ENCODE measurements at regions not wholly inside any gene's neighbourhood (a gene's known extent, or its start where the extent isn't known, plus 50 kb on each side); places are given as distances from the start of the nearest gene placed in this dataset.
"Not testable (repeated sequence)": the region's sequence is repeated elsewhere in the genome, so short reads cannot be mapped to it uniquely, and the experiment has no call there.

DNA sequence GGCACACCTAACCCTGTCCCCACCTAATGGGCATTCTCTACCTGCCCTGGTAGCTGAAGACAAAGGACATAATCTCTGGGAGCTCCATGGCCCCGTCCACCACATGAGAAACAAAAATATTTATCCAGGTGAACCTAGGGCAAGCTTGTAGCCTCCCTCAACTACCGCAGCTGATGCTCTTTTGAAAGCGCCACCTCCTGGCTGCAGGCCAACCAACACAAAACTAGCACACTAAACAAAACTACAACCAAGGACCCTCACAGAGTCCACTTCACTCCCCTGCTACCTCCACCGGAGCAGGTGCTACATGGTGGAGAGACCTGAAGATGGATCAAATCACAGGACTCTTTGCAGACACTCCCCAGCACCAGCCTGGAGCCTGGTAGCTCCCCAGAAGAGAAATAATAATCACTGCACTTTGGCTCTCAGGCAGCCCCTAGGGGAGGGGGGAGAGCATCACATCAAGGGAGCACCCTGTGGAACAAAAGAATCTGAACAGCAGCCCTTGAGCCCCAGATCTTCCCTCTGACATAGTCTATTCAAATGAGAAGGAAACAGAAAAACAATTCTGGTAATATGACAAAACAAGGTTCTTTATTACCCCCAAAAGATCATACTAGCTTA lies 111.3 kb upstream of the ATP8A1 start:
- Mint-ChIP-seq H3K27me3 (no peaks in the 10 kb centered on the region), H3K36me3 (peaks cover 4% of the 10 kb centered on the region), H3K9me3 (ENCODE audit: low read depth) (no peaks in the 10 kb centered on the region), H3K4me3 (no peak overlapping the region), H3K27ac (no peak overlapping the region), H3K4me1 (ENCODE audit: low read depth) (no peaks in the 10 kb centered on the region)

DNA sequence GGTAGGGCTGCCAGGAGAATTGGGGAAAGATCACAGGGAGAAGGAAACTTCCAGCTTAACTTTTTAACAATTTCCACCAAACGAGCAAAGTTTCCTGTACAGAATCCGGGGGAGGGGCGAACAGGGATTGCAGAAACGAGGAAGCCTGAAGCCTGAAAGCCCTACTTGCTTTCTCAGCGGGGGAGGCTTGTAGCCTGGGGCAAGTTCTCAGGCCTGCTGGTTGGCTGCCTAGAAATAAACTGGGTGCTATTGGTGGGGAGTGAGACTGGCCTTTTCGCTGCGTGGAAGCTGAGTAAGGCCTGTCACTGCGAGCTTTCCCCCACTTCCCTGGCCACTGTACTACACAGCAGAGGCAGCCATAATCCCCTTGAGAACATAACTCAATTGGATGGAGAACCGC lies 110.8 kb upstream of the ATP8A1 start:
- Mint-ChIP-seq H3K4me3 (no peak overlapping the region), H3K27me3 (no peaks in the 10 kb centered on the region), H3K9me3 (ENCODE audit: low read depth) (no peaks in the 10 kb centered on the region), H3K36me3 (peaks cover 4% of the 10 kb centered on the region), H3K4me1 (ENCODE audit: low read depth) (no peaks in the 10 kb centered on the region), H3K27ac (no peak overlapping the region)

DNA sequence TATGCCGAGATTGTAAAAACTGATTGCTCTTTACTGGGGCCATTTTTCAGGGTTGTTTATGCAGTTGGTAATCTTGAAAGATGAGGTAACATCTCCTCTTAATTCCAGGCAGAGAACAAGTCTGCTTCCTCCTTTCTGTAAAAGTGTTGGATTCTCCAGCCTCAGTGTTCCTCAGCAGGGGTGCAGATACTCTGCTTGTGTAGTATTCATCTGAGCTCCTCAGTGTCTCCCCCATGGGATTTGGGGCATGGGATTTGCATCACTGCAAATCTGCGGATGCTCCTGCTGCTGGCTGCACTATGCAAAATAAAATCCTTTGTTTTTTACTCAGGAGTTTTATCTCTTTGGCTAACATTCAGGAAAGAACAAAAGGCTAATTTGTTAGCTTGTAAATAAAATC lies 104.9 kb upstream of the ATP8A1 start:
- Mint-ChIP-seq H3K27me3 (peaks cover 2% of the 10 kb centered on the region), H3K4me1 (ENCODE audit: low read depth) (no peaks in the 10 kb centered on the region), H3K36me3 (no peaks in the 10 kb centered on the region), H3K27ac (no peak overlapping the region), H3K4me3 (no peak overlapping the region), H3K9me3 (ENCODE audit: low read depth) (no peaks in the 10 kb centered on the region)

DNA sequence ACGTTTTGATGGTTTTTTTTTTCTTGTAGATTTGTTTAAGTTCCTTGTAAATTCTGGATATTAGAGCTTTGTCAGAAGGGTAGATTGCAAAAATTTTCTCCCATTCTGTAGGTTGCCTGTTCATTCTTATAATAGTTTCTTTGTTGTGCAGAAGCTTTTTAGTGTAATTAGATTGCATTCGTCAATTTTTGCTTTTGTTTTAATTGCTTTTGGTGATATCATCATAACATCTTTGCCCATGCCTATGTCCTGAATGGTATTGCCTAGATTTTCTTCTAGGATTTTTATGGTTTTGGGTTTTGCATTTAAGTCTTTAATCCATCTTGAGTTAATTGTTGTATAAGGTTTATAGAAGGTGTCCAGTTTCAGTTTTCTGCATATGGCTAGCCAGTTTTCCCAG lies 98.1 kb upstream of the ATP8A1 start:
- H3K4me1 Mint-ChIP-seq (ENCODE audit: low read depth); H3K4me3 Mint-ChIP-seq; H3K27ac Mint-ChIP-seq; H3K36me3 Mint-ChIP-seq; H3K27me3 Mint-ChIP-seq; H3K9me3 Mint-ChIP-seq (ENCODE audit: low read depth): not testable (repeated sequence)

DNA sequence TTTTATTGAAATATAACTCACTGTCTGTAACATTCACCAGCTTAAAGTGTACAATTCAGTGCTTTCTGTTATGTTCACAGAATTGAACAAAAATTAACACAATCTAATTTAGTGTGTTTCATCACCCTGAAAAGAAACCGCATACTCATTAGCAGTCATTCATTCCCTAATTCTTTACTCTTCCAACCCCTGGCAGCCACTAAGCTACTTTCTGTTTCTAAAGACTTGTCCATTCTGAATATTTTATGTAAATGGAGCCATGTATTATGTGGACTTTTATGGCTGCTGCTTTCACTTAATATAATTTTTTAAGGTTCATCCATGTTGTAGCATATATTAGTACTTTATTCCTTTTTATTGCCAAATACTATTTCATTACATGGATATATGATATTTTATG lies 94.7 kb upstream of the ATP8A1 start:
- no peaks in the 10 kb centered on the region for H3K9me3 Mint-ChIP-seq (ENCODE audit: low read depth)
- H3K36me3 Mint-ChIP-seq = no peaks in the 10 kb centered on the region
- H3K4me1 Mint-ChIP-seq (ENCODE audit: low read depth) = peaks cover 9% of the 10 kb centered on the region
- no peak overlapping the region for H3K27ac Mint-ChIP-seq
- no peaks in the 10 kb centered on the region for H3K27me3 Mint-ChIP-seq
- no peak overlapping the region for H3K4me3 Mint-ChIP-seq

DNA sequence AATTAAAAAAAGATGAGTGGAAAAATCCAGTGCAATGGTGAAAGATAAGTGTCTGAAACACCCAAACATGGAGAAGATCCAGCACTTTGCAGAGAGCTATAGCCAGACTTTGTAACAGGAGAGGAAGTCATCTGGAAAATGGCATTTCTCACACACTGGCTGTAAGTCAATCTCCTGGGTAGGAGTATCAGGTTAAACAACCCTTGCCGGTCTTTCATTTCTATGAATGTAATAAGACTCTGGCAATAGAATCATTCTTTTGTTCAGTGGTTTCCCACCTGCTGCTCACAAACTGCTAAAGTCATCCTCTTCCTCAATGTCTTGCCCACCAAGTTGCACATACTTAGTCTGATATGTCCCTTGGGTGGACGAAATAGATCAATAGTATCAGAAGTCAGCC lies 94.0 kb upstream of the ATP8A1 start:
- Mint-ChIP-seq H3K4me3 (no peak overlapping the region), H3K4me1 (ENCODE audit: low read depth) (peaks cover 9% of the 10 kb centered on the region)

DNA sequence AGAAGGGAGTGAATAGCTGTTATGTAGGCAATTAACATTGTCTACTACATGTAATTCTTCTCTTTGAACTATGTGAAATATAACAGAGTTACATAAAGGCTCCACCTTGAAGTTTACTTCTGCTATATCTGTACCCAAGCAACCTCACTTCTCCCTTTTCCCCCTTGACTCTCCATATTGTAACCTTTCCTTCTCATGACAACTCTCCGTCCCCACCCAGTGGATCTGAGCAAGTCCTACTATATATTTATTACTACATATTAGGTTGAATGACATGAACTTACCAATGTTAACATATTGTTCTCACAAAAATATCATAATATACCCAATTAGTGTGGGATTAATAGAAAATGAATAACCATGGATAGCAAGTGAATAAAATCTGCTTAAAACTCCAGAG lies 93.2 kb upstream of the ATP8A1 start:
- peaks cover 9% of the 10 kb centered on the region for H3K4me1 Mint-ChIP-seq (ENCODE audit: low read depth)
- no peak overlapping the region for H3K4me3 Mint-ChIP-seq
- no peaks in the 10 kb centered on the region for H3K27me3 Mint-ChIP-seq
- H3K9me3 Mint-ChIP-seq (ENCODE audit: low read depth) = peaks cover 5% of the 10 kb centered on the region
- H3K36me3 Mint-ChIP-seq = peaks cover 4% of the 10 kb centered on the region
- no peak overlapping the region for H3K27ac Mint-ChIP-seq

More for the DNA sequence above, 94.0 kb upstream of the ATP8A1 start:
- H3K27ac Mint-ChIP-seq = no peak overlapping the region
- H3K27me3 Mint-ChIP-seq = no peaks in the 10 kb centered on the region
- H3K9me3 Mint-ChIP-seq (ENCODE audit: low read depth) = peaks cover under 1% of the 10 kb centered on the region
- no peaks in the 10 kb centered on the region for H3K36me3 Mint-ChIP-seq

DNA sequence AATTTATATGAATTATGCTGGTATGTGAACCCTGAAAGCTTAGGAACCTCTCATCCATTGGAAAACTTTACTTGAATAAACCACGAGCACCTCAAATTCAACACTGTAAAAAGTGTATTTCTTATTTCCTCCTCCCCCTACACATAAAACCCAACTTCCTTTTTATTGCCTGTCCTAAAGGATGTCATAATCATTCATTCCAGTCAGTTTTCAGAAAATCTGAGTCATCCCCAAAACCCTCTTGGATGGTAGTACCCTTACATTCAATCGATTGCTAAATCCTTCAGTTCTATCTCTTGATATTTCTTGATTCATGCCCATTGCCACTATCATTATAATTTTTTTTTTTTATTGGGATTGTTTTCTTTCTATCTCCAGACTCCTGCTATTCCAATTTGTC lies 91.1 kb upstream of the ATP8A1 start:
- H3K4me1 Mint-ChIP-seq (ENCODE audit: low read depth) = peaks cover 9% of the 10 kb centered on the region
- peaks cover 4% of the 10 kb centered on the region for H3K36me3 Mint-ChIP-seq
- no peaks in the 10 kb centered on the region for H3K27me3 Mint-ChIP-seq
- H3K27ac Mint-ChIP-seq = no peak overlapping the region
- H3K4me3 Mint-ChIP-seq = no peak overlapping the region
- H3K9me3 Mint-ChIP-seq (ENCODE audit: low read depth) = peaks cover 5% of the 10 kb centered on the region

DNA sequence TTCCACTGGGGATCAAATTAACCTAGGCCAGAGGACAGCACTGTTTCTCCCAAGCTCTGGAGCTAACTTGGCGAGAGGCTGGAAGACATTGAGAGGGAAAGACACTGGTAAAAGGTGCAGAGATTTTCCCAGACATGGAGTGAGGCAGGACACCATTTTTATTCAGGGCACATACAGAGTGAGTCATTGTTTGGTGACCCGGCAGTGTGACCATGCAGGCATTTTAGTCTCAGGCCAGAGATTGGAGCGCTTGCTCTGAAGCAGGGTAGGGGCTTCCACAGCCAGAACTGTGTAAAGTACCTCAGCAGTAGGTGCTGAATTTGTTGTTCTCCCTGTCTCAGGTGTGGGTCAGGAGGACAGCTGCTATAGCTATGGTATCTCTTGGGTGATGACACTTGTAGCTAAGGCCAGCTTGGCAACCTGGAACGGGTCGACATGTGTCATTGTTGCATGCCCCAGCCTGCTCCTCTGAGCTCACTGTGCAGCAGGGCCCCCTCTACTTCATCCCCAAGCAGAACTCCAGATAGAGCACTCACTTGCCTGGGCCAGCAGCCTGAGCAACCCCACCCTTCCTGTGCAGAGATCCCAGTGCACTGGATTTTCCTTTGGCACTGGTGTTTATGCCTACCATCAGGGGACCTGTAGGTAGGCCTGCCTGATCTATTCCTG lies 79.8 kb upstream of the ATP8A1 start:
- Mint-ChIP-seq H3K9me3 (ENCODE audit: low read depth) (peaks cover 24% of the 10 kb centered on the region), H3K4me3 (no peak overlapping the region), H3K27ac (no peak overlapping the region), H3K36me3 (peaks cover 18% of the 10 kb centered on the region), H3K4me1 (ENCODE audit: low read depth) (peaks cover 2% of the 10 kb centered on the region), H3K27me3 (no peaks in the 10 kb centered on the region)

DNA sequence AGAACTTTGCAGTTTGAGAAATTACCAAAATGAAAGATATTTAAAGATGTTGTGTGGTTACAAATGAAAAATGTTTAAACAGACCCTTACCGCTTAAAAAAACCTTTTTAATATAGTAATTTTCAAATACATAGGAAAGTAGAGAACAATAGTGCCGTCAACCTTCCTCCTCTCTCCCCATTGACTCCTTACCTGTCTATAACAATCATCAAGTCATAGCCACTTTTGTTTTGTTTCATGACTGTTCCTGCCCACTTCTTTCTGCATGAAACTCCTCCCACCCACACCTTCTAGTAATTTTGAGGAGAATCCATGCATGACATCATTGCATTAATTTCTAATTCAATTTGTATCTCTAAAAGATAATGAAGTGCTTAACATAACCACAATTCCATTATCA lies 76.5 kb upstream of the ATP8A1 start:
- Mint-ChIP-seq H3K36me3 (peaks cover 9% of the 10 kb centered on the region), H3K4me1 (ENCODE audit: low read depth) (peaks cover 2% of the 10 kb centered on the region), H3K4me3 (no peak overlapping the region), H3K27me3 (no peaks in the 10 kb centered on the region), H3K27ac (no peak overlapping the region), H3K9me3 (ENCODE audit: low read depth) (peaks cover 19% of the 10 kb centered on the region)

DNA sequence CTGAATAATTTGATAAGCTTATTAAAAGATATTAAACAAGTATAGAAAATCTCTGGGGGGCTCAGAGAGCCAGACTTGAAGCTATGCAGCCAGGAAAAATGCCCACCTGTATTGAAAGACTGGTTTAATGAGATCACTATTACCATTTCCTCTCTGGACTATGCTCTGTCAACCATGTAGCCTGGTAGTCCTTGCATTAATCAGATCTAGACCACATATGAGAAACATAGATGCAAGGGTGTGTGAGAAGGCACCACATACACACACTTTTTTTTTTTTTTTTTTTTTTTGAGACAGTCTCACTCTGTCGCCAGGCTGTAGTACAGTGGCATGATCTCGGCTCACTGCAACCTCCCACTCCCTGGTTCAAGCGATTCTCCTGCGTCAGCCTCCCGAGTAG lies 75.9 kb upstream of the ATP8A1 start:
- Mint-ChIP-seq H3K27me3 (no peaks in the 10 kb centered on the region), H3K27ac (no peak overlapping the region), H3K4me1 (ENCODE audit: low read depth) (peaks cover 2% of the 10 kb centered on the region), H3K36me3 (peaks cover 9% of the 10 kb centered on the region), H3K9me3 (ENCODE audit: low read depth) (peaks cover 15% of the 10 kb centered on the region), H3K4me3 (no peak overlapping the region)

DNA sequence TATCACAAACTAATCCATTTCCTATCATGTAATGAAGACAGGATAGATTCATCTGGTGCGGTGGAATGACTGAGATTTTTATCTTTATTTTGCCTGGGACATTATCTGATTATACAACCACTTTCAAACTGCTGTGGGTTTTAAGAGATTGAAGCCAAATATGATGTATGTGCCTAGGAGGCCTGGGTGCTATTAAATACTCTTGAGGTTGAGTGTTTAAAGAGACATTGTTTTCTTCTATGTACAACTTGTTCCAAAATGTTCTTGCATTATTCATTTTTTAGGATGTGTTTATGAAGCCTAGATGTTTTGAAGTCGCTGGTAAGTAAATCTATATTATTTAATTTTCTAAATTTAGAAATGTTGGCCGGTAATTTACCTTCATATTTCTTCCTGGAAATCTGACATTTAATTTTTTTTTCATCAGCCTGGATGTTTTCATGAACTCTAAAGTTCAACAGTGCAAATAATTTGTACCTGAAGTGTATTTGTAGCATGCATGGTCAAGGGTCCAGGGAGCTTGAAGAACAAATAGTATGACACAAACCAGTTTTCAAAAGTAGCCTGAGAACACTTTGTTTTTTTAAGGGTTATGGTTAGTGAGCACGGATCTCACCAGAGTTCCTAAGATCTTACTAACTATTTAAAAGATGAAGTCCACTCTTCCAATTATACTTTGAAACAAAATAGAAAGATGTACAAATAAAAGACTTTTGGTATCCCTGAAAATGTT lies 72.8 kb upstream of the ATP8A1 start:
- Mint-ChIP-seq H3K4me3 (no peak overlapping the region), H3K27ac (no peak overlapping the region), H3K36me3 (peaks cover 8% of the 10 kb centered on the region), H3K27me3 (no peaks in the 10 kb centered on the region), H3K4me1 (ENCODE audit: low read depth) (peaks cover 2% of the 10 kb centered on the region), H3K9me3 (ENCODE audit: low read depth) (peaks cover 10% of the 10 kb centered on the region)

DNA sequence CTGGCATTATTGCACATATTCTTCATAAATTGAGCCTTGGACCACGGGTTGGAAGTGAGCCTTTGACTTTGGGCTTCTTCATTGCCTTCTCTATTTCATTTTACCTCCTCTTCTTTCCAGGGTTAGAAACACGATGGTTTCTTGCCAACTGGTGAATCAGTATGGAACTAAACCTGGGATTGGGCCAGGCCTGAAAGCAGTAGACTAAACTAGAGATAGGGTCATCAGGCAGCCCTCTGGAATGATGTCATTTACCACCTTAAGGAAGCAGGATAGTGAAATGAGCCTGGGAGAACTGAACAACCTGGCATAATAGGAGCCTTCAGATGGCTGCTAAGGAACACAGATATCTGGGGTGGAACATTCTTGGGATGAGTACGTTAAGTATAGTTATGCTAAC lies 67.5 kb upstream of the ATP8A1 start:
- peaks cover 8% of the 10 kb centered on the region for H3K4me1 Mint-ChIP-seq (ENCODE audit: low read depth)
- H3K9me3 Mint-ChIP-seq (ENCODE audit: low read depth) = peaks cover 8% of the 10 kb centered on the region
- peaks cover 10% of the 10 kb centered on the region for H3K36me3 Mint-ChIP-seq
- no peak overlapping the region for H3K27ac Mint-ChIP-seq
- H3K4me3 Mint-ChIP-seq = no peak overlapping the region
- H3K27me3 Mint-ChIP-seq = no peaks in the 10 kb centered on the region

DNA sequence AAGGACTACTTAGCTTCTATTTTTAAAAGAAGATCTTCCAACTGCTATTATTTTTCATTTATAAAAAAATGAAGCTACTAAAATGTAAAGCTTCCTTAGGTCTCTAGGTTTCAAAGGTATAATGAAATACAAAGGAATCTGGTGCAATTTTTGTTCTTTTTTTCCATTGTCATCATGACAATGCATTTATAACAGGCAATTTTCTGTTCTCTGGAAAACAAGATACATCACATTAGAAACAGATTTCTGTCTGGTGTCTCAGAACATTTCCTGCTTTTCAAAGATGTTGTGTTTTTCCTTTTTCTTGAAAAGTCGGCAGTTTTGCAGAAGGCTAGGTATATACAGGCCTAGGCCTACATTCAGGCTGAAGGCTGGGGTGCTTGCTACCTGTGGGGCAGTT lies 63.6 kb upstream of the ATP8A1 start:
- peaks cover 6% of the 10 kb centered on the region for H3K36me3 Mint-ChIP-seq

DNA sequence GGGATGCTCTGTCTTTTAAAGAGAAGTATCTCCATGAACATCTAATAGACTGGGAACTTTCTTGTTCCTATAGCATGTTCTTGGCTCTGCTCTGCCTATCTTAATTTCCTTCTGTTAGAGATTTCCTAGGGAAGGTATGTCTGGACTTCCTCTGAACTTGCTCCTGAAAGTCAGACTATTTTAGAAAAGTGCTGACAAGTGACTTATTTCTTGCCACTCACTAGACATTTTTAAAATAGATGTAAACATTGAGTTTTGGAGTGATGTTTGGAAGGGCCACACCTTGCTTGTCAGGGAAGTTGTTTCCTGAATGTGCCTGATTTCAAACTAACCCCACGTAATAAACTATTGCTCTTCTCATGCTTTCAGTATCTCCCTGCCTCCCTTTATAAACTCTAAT lies 62.4 kb upstream of the ATP8A1 start:
- H3K27ac Mint-ChIP-seq = no peak overlapping the region
- peaks cover 5% of the 10 kb centered on the region for H3K9me3 Mint-ChIP-seq (ENCODE audit: low read depth)
- H3K27me3 Mint-ChIP-seq = no peaks in the 10 kb centered on the region
- H3K36me3 Mint-ChIP-seq = peaks cover 6% of the 10 kb centered on the region
- H3K4me3 Mint-ChIP-seq = no peak overlapping the region
- peaks cover 14% of the 10 kb centered on the region for H3K4me1 Mint-ChIP-seq (ENCODE audit: low read depth)

More for the DNA sequence above, 63.6 kb upstream of the ATP8A1 start:
- peak overlapping the region; percentile 61 for H3K27ac Mint-ChIP-seq
- no peak overlapping the region for H3K4me3 Mint-ChIP-seq
- H3K4me1 Mint-ChIP-seq (ENCODE audit: low read depth) = peaks cover 14% of the 10 kb centered on the region
- peaks cover 5% of the 10 kb centered on the region for H3K9me3 Mint-ChIP-seq (ENCODE audit: low read depth)
- no peaks in the 10 kb centered on the region for H3K27me3 Mint-ChIP-seq

Data from activated naive CD8-positive, alpha-beta T cell (primary cell).